ENCODE measurements at regions not wholly inside any gene's neighbourhood (a gene's known extent, or its start where the extent isn't known, plus 50 kb on each side); places are given as distances from the start of the nearest gene placed in this dataset.

GRCh38 chr16:51085271-51085670 is 65.8 kb downstream of the SALL1 start:
- Mint-ChIP-seq H3K4me1 (no peaks in the 10 kb centered on the region), H3K4me3 (no peak overlapping the region), H3K9me3 (peaks cover 8% of the 10 kb centered on the region), H3K36me3 (no peaks in the 10 kb centered on the region), H3K27ac (no peak overlapping the region), H3K27me3 (no peaks in the 10 kb centered on the region)
- ATAC-seq: no peak

DNA sequence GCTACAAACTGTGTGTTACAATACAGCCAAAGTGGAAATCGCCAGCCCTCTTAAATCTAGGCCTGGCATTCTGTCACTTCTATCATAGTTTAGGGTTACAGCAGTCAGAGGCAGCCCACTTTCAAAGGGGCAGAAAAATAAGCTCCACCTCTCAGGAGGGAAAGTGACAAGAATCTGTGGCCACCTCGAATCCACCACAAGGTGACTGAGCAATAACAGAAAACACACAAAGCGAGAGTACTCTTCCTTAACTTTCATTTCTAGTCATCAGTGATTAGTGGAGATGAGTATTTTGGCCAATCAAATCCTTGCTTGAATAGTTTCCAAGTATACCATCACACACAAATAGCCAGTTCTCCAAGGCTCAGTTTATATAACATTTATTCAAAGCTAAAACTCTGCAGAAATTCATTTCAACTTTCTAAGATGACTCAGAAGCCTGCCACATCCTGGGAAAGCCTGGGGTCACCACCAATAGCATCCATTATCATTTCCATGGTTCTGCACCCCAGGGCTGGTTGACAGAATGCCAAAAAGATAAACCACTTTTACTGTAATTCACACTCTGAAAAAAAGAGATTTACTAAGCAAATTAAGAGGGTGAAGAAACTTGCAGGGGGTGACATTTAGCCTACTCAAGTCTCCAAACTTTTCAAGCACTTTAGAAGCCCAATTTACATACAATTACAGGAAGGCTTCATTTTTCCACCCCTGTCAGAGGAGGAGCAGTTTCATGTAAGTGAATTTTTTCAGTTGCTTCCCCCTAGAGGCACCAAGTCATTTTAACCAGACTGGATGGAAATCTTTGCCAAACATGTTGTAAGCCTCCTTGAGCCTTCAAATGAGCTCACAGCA is 66.8 kb downstream of the SALL1 start:
- no peak for ATAC-seq
- no peaks in the 10 kb centered on the region for H3K4me1 Mint-ChIP-seq
- peaks cover 7% of the 10 kb centered on the region for H3K9me3 Mint-ChIP-seq
- no peaks in the 10 kb centered on the region for H3K36me3 Mint-ChIP-seq
- H3K27me3 Mint-ChIP-seq: no peaks in the 10 kb centered on the region
- no peak overlapping the region for H3K27ac Mint-ChIP-seq
- no peak overlapping the region for H3K4me3 Mint-ChIP-seq

- Mint-ChIP-seq H3K9me3 (peaks cover 8% of the 10 kb centered on the region), H3K36me3 (no peaks in the 10 kb centered on the region), H3K4me3 (no peak overlapping the region), H3K4me1 (no peaks in the 10 kb centered on the region), H3K27me3 (no peaks in the 10 kb centered on the region), H3K27ac (no peak overlapping the region)
- no peak for ATAC-seq
Measured at GRCh38 chr16:51072591-51072990, 78.5 kb downstream of the SALL1 start.

GRCh38 chr16:51071326-51071725 is 79.7 kb downstream of the SALL1 start:
- H3K36me3 Mint-ChIP-seq: no peaks in the 10 kb centered on the region
- no peak overlapping the region for H3K4me3 Mint-ChIP-seq
- peaks cover 5% of the 10 kb centered on the region for H3K9me3 Mint-ChIP-seq
- no peaks in the 10 kb centered on the region for H3K4me1 Mint-ChIP-seq
- ATAC-seq: no peak
- H3K27ac Mint-ChIP-seq: no peak overlapping the region
- no peaks in the 10 kb centered on the region for H3K27me3 Mint-ChIP-seq

DNA sequence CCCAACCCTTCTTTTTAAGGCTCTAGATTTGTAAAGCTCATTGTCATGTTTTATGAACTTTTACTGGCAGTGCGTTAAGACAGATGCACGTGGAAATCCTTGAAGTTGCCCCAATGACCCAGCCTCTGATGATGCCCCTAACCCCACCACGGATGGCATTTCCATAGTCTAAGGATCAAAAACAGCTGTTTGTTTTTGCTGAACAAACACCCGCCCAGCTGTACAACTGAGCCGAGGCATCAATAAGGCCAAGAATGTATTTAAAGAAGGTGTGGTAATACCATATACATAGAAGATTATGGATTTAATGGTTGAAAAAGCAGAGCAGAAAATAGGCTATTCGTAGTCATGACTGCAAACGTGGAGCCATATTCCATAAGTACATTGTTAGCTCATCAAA is 83.7 kb downstream of the SALL1 start:
- no peak overlapping the region for H3K4me3 Mint-ChIP-seq
- peaks cover 3% of the 10 kb centered on the region for H3K9me3 Mint-ChIP-seq
- H3K27me3 Mint-ChIP-seq: no peaks in the 10 kb centered on the region
- H3K36me3 Mint-ChIP-seq: no peaks in the 10 kb centered on the region
- no peak overlapping the region for H3K27ac Mint-ChIP-seq
- no peaks in the 10 kb centered on the region for H3K4me1 Mint-ChIP-seq
- no peak for ATAC-seq

GRCh38 chr16:51062039-51062438 is 89.0 kb downstream of the SALL1 start:
- H3K4me3 Mint-ChIP-seq: no peak overlapping the region
- no peak overlapping the region for H3K27ac Mint-ChIP-seq
- no peak for ATAC-seq
- H3K9me3 Mint-ChIP-seq: no peaks in the 10 kb centered on the region
- no peaks in the 10 kb centered on the region for H3K4me1 Mint-ChIP-seq
- no peaks in the 10 kb centered on the region for H3K36me3 Mint-ChIP-seq
- no peaks in the 10 kb centered on the region for H3K27me3 Mint-ChIP-seq

DNA sequence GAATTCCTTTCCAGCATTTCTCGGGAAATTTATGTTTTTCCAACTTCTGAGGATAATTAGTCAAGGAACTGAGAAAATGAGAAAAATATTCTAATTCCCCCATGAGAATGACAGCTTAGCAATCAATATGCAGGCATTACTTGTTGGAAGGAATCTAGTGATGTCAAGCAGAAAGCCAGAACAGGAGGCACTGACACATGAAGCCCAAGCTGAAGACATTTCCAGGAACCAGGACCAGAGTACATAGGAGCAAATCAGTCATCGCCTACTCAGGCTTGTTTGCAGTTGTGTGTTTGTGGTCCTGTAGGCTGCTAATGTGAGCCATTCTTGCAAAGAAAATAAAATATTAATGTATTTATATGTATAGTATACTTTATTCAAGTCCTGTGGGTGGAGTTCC is 89.7 kb downstream of the SALL1 start:
- no peak overlapping the region for H3K27ac Mint-ChIP-seq
- H3K27me3 Mint-ChIP-seq: no peaks in the 10 kb centered on the region
- H3K4me1 Mint-ChIP-seq: no peaks in the 10 kb centered on the region
- H3K9me3 Mint-ChIP-seq: no peaks in the 10 kb centered on the region
- no peak overlapping the region for H3K4me3 Mint-ChIP-seq
- no peak for ATAC-seq
- H3K36me3 Mint-ChIP-seq: no peaks in the 10 kb centered on the region

GRCh38 chr16:51057969-51058337 is 93.1 kb downstream of the SALL1 start:
- ATAC-seq: no peak
- Mint-ChIP-seq H3K9me3 (peaks cover 2% of the 10 kb centered on the region), H3K4me1 (no peaks in the 10 kb centered on the region), H3K27ac (no peak overlapping the region), H3K4me3 (no peak overlapping the region), H3K27me3 (no peaks in the 10 kb centered on the region), H3K36me3 (no peaks in the 10 kb centered on the region)

GRCh38 chr16:51057102-51057793 is 93.8 kb downstream of the SALL1 start:
- no peaks in the 10 kb centered on the region for H3K36me3 Mint-ChIP-seq
- H3K27me3 Mint-ChIP-seq: no peaks in the 10 kb centered on the region

DNA sequence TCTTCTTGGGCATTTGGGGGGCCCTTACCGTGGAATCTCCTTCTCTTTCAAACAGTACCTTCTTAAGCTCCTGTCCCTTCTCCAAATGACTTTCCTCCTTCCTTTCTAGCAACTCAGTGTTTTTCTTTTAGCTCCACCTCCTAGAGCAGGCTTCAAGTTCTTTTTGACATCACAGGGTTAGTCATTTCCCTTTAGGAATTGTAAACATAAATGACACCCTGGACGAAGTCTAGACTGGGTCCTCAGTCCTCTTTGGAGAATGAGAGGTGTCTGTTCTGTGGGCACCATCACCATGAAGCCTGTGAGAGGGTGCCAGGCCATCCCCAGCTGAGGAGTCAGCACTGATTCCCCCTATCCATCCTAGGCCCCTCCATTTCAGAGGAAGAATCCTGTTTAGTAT is 94.7 kb downstream of the SALL1 start:
- H3K27me3 Mint-ChIP-seq: no peaks in the 10 kb centered on the region
- H3K9me3 Mint-ChIP-seq: peaks cover 2% of the 10 kb centered on the region
- no peak overlapping the region for H3K27ac Mint-ChIP-seq
- H3K4me1 Mint-ChIP-seq: no peaks in the 10 kb centered on the region
- no peak overlapping the region for H3K4me3 Mint-ChIP-seq
- no peaks in the 10 kb centered on the region for H3K36me3 Mint-ChIP-seq
- no peak for ATAC-seq

More at GRCh38 chr16:51057102-51057793, 93.8 kb downstream of the SALL1 start:
- ATAC-seq: no peak
- no peak overlapping the region for H3K4me3 Mint-ChIP-seq
- H3K27ac Mint-ChIP-seq: no peak overlapping the region
- peaks cover 2% of the 10 kb centered on the region for H3K9me3 Mint-ChIP-seq
- H3K4me1 Mint-ChIP-seq: no peaks in the 10 kb centered on the region

GRCh38 chr16:51055434-51055833 is 95.6 kb downstream of the SALL1 start:
- H3K27ac Mint-ChIP-seq: no peak overlapping the region
- H3K27me3 Mint-ChIP-seq: no peaks in the 10 kb centered on the region
- H3K9me3 Mint-ChIP-seq: peaks cover 2% of the 10 kb centered on the region
- H3K4me3 Mint-ChIP-seq: no peak overlapping the region
- no peaks in the 10 kb centered on the region for H3K4me1 Mint-ChIP-seq
- no peak for ATAC-seq
- H3K36me3 Mint-ChIP-seq: no peaks in the 10 kb centered on the region

- Mint-ChIP-seq H3K36me3 (no peaks in the 10 kb centered on the region), H3K27me3 (no peaks in the 10 kb centered on the region), H3K27ac (no peak overlapping the region), H3K4me1 (no peaks in the 10 kb centered on the region), H3K9me3 (peaks cover 2% of the 10 kb centered on the region), H3K4me3 (no peak overlapping the region)
- ATAC-seq: no peak
Measured at GRCh38 chr16:51053775-51054174, 97.3 kb downstream of the SALL1 start.

- no peak overlapping the region for H3K27ac Mint-ChIP-seq
- ATAC-seq: no peak
- no peaks in the 10 kb centered on the region for H3K27me3 Mint-ChIP-seq
- H3K4me1 Mint-ChIP-seq: no peaks in the 10 kb centered on the region
- H3K4me3 Mint-ChIP-seq: no peak overlapping the region
- H3K36me3 Mint-ChIP-seq: no peaks in the 10 kb centered on the region
- peaks cover 5% of the 10 kb centered on the region for H3K9me3 Mint-ChIP-seq
Measured at GRCh38 chr16:51051671-51052070, 99.4 kb downstream of the SALL1 start.

- no peaks in the 10 kb centered on the region for H3K4me1 Mint-ChIP-seq
- H3K27ac Mint-ChIP-seq: no peak overlapping the region
- no peaks in the 10 kb centered on the region for H3K27me3 Mint-ChIP-seq
- ATAC-seq: no peak
- H3K4me3 Mint-ChIP-seq: no peak overlapping the region
- no peaks in the 10 kb centered on the region for H3K36me3 Mint-ChIP-seq
- peaks cover 5% of the 10 kb centered on the region for H3K9me3 Mint-ChIP-seq
Measured at GRCh38 chr16:51050377-51050706, 100.7 kb downstream of the SALL1 start.

DNA sequence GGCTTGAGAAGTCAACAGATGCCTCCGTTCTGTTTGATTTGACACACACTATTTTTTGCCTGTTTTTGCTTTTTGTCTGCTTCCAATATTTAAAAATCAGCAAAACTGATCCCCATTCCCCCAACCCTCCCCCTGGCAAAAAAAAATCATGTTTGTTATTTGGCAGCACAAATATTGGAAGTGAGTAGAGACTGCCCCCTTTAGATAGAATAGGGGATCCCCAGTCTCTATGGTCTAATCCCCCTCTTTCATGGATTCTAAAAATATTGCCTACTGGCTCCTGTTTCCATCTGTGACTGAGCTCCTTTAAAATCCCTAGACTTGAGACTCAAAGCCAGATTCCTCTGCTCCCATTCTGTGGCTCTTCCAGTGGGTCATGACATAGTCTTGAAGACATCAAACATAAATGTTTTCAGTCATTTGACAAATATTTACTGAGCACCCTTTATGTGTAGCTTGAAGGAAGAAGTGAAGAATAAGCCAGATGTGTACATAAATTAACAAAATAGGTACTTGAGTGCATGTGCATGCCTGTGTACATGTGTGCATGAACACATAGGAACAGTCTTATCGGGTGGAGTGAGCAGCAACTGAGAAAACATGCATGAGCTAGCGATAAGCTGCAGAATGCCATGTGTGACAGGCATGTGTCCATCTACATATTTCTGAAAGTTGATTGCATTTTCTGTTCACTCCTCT is 101.2 kb downstream of the SALL1 start:
- Mint-ChIP-seq H3K4me1 (no peaks in the 10 kb centered on the region), H3K36me3 (no peaks in the 10 kb centered on the region), H3K9me3 (peaks cover 5% of the 10 kb centered on the region), H3K27ac (no peak overlapping the region), H3K27me3 (no peaks in the 10 kb centered on the region), H3K4me3 (no peak overlapping the region)
- no peak for ATAC-seq

DNA sequence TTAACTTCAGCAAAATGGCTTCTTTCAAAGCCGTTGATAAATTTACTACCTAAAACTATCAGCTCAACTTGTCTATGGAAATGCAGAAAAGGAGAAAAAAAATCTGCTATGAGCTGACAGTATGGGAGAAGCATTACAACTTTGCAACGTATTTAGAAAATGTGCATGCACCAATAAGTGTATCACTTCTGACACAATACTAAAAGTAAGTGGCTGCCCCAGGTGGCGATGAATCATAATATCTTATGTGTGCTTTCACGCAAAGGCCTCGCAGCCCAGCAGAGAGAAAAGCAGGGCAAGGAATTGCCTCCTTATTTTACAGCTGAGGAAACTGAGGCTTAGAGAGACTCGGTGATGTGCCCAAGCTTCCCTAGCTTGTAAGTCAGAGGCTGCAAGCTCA is 101.8 kb downstream of the SALL1 start:
- no peak overlapping the region for H3K4me3 Mint-ChIP-seq
- H3K27me3 Mint-ChIP-seq: no peaks in the 10 kb centered on the region
- ATAC-seq: no peak
- H3K36me3 Mint-ChIP-seq: no peaks in the 10 kb centered on the region
- no peak overlapping the region for H3K27ac Mint-ChIP-seq
- peaks cover 5% of the 10 kb centered on the region for H3K9me3 Mint-ChIP-seq
- H3K4me1 Mint-ChIP-seq: no peaks in the 10 kb centered on the region

Data from stimulated activated memory B cell treated with anti-CD40 and anti-IgM and Interleukin-4, amounts not matched to agents 10 μg/mL and 1 μg/mL and 100 μg/mL, for 72 hours (primary cell).